Tibial nerve (tissue), 4 donors: ENCODE measurements at regions not wholly inside any gene's neighbourhood (a gene's known extent, or its start where the extent isn't known, plus 50 kb on each side); places are given as distances from the start of the nearest gene placed in this dataset.
A peak's percentile ranks its signal among the peaks of the same experiment; 100 is the strongest.

Experiments used
- CTCF ChIP-seq, 5 experiments: fragments of 200-600 bp in 3 of 5; fragments of 450-650 bp in 2 of 5; sonication (generic) in 3 of 5; IDR thresholded peaks; one replicate each; pipeline ENCODE4 v1.5.1; 2016 to 2019; ENCODE audit warnings: antibody characterized with exemption in 5 of 5, mild to moderate bottlenecking in 3 of 5, moderate library complexity in 2 of 5
- EP300 ChIP-seq, 2 donors: sonication (generic); formaldehyde crosslinking; IDR thresholded peaks; one replicate each; pipeline ENCODE4 v1.6.1; 2017; ENCODE audit warnings: antibody characterized with exemption in 2 of 2, mild to moderate bottlenecking in 1 of 2
- POLR2A ChIP-seq, 2 donors: fragments of 450-650 bp; IDR thresholded peaks; one replicate each; pipeline ENCODE4 v1.6.1; 2017; ENCODE audit warnings: antibody characterized with exemption in 2 of 2, mild to moderate bottlenecking in 2 of 2, moderate library complexity in 2 of 2

DNA sequence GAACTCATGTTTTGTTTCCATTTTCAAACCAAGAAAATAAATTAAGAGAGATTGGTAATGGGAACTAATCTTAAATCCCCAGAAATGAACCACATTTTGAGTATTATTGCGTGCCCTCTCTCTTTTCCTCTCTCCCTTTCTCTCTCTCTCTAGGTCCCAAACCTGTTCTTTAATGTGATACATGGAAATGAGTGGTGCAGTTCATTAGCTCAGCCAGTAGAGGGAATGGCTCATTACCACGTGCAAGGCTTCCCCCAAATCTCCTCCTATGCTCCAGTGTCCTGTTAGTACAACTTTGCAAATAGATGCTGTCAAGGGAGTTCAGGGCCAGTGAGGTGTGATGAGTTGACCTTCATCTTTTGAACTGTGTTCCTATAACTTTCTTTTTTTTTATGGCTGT lies 178.4 kb downstream of the FGF9 start:
- no peak for TF ChIP-seq EP300 (IDR thresholded peaks at IDR 0.05)
- peak; percentile 33 to 38 (median 34) for TF ChIP-seq CTCF (IDR thresholded peaks at IDR 0.05)
- TF ChIP-seq POLR2A (IDR thresholded peaks at IDR 0.05) = no peak
